GM18519 (cell line): ENCODE measurements at regions not wholly inside any gene's neighbourhood (a gene's known extent, or its start where the extent isn't known, plus 50 kb on each side); places are given as distances from the start of the nearest gene placed in this dataset.
"Not testable (repeated sequence)": the region's sequence is repeated elsewhere in the genome, so short reads cannot be mapped to it uniquely, and the experiment has no call there.

Experiments
- ATAC-seq: cut with Tn5 transposase; IDR thresholded peaks from one replicate; pipeline ENCODE4 v1.9.1; 2021; ENCODE audit warnings: mild to moderate bottlenecking, moderate library complexity; ENCODE audit not compliant: unreplicated experiment, low FRiP score

DNA sequence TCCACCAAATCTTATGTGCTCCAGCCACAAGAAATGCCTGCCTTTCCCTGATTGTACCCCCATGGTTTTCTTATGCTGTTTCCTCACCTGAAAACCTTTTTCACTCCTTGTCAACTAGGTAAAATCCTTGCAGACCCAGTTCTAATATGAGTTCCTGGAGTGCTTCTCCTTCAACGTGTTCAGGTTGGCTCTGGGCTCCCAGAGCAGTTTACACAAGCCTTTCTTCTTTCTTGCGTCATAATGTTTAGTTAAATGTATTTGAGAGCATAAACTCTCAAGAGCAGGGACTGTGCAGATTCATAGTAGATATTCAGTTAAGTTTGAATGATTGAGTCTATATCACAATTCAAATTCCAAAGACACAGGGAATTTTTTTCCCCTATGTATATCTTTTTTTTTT is 484.8 kb upstream of the CCDC196 start:
- no peak for ATAC-seq

DNA sequence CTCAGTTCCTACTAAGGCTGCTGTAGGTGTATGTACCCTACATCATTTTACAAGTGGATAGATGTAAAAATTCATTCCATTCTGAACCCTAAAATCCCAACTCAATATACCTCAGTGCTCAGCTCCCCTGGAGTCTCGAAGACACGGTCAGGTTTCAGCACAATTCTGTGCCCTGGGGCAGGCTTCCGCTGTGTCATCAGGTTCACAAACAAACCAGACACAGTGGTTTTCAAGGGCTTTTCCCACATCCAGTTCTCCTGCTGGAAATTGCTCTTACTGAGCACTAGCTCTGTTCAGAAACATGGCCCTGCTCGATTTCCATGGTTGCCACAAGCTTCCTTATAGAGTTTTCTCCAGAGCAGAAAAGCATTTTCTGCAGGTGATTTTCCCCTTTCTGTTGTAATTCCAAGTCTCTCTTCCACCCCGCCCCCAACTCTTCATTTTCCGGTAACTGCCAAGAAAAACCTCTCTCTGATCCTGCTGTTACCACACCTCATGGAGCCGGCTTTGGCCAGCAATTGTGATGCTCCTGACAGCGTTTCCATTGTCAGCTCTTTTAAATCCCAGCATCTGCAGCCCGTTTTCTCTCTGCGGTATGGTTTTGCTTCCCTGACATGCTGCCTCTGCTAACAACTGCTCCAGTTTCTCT is 483.0 kb upstream of the CCDC196 start:
- no peak for ATAC-seq

DNA sequence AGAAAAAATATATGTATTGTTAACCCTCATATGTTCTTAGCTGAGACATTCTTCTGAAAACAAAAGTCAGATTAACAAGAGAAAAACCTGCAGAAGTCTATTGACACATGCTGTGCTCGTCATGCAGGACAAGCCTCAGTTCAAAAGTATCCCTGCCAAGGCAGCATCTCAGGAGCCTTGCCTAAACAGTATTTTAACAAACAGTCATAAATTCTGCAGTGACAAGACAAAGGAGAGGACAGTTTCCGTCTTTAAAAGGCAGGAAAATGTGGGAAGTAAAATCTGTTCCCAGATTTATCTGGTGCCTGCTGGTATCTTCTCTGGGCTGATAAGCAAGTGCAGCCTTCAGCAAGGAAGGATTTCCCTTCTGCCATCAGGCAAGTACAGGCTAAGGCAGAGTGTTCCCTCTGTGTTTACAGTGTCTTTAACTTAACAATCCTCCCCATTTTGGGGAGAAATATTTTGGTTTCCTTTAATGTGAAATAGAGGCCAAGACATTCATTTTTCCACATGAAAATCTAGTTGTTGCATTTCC is 480.2 kb upstream of the CCDC196 start:
- no peak for ATAC-seq

DNA sequence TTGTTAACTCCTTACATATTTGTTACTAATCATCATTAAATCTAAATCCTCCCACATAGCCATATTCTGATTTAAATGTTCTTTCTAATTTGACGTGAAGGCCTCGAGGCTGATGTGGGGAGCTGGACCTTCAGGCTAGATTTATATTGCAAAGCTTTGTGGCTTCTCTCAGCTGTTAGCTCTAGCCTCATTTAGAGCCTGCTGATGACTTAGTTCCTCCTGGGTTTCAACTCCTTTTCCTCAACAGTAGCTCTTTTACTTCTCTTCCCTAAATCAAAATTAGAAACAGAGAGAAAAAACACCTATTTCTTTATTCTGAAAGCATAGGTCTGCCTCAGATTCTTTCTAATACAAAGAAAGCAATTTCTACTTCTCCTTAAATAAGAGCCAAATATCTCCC is 477.5 kb upstream of the CCDC196 start:
- no peak for ATAC-seq

DNA sequence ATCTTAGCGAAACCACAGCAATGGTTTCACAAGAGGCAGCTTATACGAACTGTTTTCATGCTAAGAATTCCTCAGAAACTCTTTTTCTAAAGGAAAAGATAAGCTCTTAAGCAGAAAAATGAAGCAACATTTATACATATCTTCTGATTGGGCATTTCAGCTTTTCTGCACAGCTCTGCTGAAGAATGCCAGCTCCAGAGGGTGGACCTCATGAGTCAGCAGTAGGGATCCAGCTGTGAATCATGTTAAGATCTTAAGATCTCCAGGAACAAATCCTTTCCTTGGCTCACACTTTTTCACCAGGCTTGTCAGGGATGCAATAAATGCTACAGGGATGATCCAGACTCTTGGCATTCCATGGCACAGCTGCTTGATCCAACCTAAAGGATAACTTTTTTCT is 477.1 kb upstream of the CCDC196 start:
- ATAC-seq, result no peak

DNA sequence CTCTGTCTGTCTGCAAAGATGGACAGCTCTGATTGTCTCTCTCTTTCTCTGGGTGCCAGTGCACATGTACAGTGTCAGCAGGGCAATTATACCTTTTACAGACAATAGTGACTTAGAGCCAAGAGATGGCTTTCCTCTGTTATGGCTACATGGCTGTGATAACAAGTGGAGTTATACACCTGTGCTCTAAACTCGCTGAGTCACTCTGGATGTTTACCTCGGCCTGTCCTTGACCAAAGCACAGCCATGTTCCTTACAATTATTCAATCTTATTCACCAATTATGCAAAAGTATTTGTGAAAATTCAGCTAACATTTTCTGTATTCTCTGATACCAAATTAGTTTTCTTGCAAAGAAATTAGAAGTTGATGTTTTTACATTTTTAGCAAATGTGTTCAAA is 475.5 kb upstream of the CCDC196 start:
- no peak for ATAC-seq

DNA sequence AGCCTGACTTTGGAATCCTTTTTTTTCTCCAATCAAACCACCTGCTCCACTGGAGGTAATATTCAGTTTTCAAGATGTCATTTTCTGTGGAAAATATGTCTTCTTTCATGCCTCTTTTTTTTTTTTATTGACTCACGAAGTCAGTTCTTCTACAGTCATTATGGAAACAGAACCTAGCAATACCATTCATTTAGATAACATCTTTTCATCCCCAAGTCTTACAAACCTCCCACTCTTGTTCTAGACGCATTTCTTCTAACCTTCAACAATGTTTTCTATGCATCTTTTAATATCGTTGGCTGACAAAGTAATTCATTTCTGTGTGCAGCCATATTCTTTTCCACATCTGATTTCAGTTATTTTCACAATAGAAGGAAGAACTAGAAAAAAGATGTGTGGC is 474.3 kb upstream of the CCDC196 start:
- ATAC-seq, result no peak

DNA sequence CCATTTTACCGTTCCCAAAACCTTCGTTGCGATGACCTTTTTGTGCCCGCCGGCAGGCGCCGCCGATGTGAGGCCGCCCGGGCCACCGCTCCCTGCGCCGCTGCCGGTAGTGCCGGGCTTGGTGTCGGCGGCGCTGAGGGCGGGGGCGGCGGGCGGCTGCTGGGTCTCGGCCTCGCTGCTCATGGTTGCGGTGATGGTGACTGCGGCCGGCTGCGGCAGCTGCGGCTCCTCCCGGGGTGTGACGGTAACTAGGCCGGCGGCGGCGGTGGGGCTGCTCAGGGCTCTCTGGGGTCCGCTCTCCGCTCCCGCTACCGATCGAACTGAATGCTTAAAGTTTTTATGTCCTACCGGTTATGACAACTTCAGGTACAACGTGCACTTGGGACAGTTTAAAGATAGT is 472.6 kb upstream of the CCDC196 start:
- not testable (repeated sequence) for ATAC-seq

DNA sequence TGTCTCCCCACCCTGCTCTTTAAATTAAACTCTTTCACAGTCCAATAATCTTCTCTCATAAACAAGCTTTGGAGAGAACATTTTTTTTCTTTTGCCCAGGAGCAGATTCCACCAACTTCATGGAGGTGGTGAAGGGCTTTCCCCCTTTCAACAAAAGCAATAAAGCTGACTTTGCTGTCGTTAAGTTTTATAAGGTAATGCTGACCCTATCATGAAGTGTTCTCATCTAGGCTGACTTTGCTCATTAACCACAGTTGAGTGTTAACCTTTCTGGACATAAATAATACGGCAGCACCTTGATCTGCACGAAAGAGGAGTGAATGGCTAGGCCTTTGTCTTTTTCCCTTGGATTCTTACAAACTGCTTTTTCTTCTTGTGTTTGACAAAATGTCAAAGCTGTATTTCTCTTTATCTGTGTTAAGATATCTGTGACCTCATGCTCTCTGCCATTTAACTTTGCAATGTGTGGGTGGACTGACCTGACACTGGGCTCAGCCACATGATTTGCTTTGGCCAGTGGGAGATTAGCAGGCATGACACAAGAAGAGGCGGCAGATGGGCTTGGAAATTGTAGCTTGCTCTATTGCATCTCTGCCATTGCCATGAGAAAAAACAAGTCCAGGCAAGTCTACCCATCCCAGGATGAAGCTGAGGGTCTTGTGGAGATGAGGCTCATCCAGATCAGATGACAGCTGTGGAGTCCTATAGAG is 470.9 kb upstream of the CCDC196 start:
- no peak for ATAC-seq

DNA sequence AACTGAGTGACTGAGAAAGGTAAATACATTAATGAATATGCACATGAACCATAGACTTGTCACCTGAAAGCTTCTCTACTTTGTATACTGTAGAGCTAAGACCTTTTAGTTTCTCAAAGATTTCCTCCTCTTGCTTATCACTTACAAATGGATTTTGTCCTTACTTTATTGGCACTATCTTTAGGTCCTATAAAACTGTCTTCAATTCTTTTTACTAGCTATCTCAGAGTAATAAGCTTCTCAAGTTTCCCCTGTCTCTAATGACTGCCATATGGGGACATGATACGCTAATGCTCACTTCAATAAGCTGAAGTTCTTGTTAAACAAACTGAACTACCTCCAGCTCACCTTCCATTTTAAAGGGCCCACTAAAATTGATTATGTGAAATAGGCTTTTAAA is 468.2 kb upstream of the CCDC196 start:
- no peak for ATAC-seq

DNA sequence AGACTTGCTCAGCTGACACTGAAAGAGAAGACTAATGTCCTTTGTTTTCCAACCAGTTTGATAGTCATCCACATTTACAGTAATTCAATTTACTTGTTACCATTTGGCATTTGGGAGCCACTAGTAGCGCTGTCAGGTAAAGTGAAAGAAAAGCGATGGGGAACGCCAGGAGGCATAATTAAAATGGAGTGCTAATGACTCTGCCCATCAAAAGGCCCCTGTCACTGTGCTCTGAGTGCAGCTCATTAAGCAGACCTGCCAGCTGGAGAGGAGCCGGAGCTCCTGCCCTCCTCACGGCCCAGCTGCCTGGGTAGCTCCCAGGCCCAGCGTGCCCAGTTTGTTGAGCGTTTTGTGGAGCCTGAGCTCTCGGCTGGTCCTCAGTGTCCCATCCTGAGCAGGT is 463.6 kb upstream of the CCDC196 start:
- ATAC-seq, result no peak

DNA sequence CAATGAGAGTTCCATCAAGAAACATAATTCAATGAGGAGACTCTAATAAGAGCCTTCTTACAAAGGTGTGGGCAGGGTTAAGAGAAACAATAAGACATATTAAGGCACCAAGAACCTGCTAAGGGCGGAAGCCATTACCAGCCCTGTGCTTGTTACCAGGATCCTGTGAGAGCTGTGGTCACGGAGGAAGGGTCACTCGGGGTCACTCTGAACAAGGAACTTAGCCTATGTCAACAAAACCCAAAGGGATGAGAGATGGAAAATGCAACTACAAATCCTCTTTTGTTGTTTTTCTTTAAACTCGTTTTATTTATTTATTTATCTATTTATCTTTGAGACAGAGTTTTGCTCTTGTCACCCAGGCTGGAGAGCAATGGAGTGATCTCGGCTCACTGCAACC is 460.4 kb upstream of the CCDC196 start:
- ATAC-seq, result no peak

DNA sequence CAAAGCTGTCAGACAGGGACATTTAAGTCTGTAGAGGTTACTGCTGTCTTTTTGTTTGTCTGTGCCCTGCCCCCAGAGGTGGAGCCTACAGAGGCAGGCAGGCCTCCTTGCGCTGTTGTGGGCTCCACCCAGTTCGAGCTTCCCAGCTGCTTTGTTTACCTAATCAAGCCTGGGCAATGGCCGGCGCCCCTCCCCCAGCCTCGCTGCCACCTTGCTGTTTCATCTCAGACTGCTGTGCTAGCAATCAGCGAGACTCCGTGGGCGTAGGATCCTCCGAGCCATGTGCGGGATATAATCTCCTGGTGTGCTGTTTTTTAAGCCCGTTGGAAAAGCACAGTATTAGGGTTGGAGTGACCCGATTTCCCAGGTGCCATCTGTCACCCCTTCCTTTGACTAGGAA is 454.2 kb upstream of the CCDC196 start:
- ATAC-seq, result not testable (repeated sequence)

DNA sequence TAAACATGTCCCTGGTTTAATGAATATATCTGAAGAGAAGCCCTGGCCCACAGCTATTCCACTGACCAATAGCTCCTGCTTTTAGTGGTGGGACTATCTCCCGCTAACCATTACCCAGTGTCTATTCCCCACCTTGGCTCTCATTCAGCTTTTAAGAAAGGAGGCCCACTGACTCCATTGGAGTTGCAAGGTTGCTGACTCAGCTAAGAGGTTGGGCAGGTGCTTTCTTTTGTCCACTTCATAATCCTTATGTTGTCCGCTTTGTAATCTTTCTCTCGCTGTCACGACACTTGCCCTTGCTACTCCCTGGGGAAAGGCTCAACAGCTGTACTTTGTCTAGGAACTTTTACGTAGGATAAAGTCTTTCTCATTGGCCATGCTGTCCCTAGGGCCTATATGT is 453.4 kb upstream of the CCDC196 start:
- no peak for ATAC-seq

DNA sequence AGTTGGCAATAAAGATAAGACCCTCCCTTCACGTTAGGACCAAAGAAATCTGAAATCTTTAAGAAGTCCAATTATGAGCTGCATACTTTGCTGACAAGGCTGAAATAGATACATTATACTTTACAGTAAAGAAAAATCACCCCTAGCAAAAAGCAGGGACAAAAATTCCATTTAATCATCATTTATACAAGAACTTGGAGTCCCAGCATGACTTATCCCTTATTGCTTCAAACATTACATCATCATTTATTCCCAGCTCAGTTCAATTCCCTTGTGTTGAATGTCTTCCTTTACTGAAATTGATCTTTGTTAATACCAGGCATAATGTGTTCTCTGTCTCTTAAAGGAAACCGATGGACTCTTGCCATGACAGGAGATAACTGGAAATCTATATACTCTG is 449.6 kb upstream of the CCDC196 start:
- no peak for ATAC-seq

DNA sequence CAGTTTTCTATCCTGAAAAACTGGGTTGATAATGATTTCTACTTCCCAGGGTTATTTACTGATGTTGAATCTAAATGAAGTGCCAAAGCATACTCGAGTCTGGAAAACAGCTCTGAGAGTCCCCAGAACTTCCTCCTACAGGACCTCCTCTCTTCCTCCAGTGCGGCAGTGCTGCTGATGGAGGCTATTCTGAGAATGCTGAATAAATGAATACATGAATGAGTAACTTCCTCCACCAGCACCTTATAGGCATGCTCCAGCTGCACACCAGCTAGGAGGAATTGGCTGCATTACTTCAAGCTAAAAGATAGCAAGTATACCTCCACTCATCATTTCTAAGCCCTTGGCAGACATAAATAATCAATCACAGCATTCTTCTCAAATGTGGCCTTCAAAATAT is 448.8 kb upstream of the CCDC196 start:
- no peak for ATAC-seq

DNA sequence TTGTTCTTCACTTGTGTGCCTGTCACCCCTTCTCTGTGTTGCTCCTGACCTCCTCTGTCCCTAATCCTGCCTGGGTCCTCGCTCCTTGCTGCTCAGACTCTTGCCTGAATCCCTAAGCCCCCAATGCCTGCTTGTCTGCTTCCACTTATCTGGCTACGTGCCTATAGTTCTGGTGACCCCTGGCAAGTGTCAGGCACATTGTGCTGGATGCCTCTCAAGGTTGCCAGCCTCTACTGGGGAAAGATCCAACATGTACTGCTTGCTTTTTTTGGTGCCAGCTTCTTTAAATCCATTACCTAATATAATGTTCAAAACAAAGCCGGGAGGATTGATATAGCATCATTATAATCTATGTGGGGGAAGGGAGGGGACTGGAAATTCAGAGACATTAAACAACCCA is 448.0 kb upstream of the CCDC196 start:
- no peak for ATAC-seq

DNA sequence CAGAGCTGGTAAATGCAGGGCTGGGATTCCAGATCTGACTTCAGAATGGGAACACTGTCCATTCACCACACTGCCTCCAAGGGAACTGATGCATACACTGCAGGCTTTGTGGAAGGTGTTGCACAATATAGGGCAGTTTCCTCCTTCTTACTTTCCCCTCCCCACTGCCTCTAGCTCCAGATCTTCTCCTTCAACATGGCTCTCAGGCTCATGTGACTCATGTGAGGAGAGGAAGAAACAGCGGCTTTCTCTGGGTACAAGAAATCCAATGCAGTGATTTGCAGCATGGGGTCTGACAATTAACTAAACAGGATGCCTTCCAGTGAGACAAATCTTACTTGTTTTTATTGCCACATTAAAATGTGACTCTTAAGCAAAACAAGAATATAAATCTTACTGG is 447.6 kb upstream of the CCDC196 start:
- ATAC-seq, result no peak

DNA sequence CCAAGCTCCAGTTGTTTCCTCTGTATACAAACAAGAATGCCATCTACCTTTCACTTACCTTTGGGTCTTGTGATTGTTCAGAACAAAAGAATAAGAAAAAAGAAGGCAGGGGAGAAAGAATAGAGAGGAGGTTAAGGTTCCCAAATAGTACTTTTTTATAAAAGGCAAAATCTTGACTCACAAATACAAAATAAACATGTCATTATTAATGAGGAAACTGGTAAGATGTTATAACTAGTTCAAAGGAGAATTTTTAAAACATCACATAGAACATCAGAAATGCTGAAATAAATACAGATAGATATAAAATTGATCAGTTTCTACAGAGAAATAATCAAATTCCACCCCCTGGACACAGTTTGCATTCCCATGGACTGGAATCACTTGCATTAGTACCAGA is 446.7 kb upstream of the CCDC196 start:
- no peak for ATAC-seq

DNA sequence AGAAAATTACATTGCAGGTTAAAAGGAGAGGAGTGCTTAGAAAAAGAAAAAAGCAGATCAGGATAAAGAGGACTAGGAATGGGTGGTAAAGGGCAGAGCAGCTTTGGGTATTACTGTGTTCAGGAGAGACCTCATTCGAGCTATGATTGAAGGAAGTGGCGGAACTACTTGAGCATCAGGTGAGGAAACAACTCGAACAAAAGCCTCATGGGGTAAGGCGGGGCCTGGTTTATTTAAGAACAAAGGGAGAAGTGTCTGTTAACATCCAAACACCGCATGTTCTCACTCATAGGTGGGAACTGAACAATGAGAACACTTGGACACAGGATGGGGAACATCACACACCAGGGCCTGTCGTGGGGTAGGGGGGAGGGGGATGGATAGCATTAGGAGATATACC is 444.6 kb upstream of the CCDC196 start:
- ATAC-seq, result no peak

DNA sequence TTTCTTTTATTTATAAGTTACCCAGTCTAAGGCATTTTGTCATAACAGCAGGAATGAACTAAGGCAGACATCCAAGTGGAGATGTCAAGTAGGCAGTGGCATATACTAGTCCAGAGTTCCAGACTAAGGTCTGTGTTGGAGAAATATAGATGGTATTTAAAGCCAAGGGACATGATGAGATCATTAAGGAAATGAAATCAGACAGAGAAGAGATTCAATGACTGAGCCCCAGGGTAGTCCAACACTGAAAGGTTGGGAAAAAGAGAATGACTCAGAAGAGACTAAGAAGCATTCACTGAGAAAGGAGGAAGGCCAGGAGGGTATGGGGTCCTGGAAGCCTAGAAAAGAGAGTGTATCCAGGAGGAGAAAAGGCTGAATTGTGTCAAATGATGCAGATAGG is 442.2 kb upstream of the CCDC196 start:
- ATAC-seq, result no peak

DNA sequence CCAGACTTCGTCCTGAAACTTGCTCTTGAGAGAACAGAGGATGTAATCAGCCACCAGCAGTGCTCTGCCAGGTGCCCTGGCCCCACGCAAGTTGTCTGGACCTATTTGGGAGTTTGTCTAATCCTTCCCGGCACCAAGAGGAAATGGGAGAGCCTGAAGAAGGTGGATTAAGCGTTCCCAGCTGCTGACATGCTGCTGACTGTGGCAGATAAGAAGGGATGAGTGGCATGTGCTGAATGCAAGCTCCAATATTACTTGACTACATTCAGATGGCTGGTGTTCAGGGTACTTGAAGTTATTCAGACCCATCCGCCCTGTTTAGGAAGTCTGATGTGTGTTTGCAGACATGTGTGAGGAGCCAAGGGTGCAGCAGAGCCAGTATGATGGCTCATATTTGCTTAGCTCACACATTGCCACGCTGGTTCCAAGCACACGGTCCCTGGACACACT is 440.6 kb upstream of the CCDC196 start:
- no peak for ATAC-seq
